ENCODE measurements at regions not wholly inside any gene's neighbourhood (a gene's known extent, or its start where the extent isn't known, plus 50 kb on each side); places are given as distances from the start of the nearest gene placed in this dataset.
"Not testable (repeated sequence)": the region's sequence is repeated elsewhere in the genome, so short reads cannot be mapped to it uniquely, and the experiment has no call there.

DNA sequence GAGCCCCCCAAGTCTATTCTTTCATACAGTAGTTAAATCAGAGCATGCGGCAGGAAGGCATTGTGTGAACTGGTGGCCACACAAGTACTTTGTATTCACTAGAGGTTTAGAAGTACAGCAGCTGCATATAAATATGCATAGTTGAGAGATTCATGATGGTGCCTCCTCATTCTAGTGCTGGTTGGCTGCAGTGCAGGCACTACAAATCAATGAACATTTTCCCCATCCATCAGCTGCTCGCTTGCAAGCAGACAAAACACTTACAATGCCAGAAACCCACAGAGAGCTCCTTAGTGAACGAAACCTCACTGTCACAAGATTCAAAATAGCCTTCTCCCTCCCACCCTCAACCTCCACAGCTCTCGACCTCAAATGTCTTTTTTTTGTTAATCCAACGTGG, 726.2 kb downstream of the USP25 start:
- no peak for DNase-seq
- Histone ChIP-seq H3K27me3 (replicated peaks in 1 of 7) (no peaks in the 10 kb centered on the region), H3K36me3 (no peaks in the 10 kb centered on the region), H3K4me1 (no peaks in the 10 kb centered on the region), H3K4me3 (no peak overlapping the region), H3K27ac (no peak overlapping the region), H3K9me3 (no peaks in the 10 kb centered on the region)
- intact Hi-C loops (cut with DNase I; ENCODE audit: low total_unique reads): no loop called here
- WGBS, 5 donors: 59 to 80% (median 73%) methylated on average over 5 of the region's 5 CpGs
- TF ChIP-seq POLR2AphosphoS5 (IDR thresholded peaks at IDR 0.05) (no peak), POLR2A (IDR thresholded peaks at IDR 0.05) (no peak)
- TF ChIP-seq, protein P1, sequence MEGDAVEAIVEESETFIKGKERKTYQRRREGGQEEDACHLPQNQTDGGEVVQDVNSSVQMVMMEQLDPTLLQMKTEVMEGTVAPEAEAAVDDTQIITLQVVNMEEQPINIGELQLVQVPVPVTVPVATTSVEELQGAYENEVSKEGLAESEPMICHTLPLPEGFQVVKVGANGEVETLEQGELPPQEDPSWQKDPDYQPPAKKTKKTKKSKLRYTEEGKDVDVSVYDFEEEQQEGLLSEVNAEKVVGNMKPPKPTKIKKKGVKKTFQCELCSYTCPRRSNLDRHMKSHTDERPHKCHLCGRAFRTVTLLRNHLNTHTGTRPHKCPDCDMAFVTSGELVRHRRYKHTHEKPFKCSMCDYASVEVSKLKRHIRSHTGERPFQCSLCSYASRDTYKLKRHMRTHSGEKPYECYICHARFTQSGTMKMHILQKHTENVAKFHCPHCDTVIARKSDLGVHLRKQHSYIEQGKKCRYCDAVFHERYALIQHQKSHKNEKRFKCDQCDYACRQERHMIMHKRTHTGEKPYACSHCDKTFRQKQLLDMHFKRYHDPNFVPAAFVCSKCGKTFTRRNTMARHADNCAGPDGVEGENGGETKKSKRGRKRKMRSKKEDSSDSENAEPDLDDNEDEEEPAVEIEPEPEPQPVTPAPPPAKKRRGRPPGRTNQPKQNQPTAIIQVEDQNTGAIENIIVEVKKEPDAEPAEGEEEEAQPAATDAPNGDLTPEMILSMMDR (IDR thresholded peaks at IDR 0.05 in 8 of 11, conservative IDR thresholded peaks at IDR 0.05 in 3 of 11): no peak

DNA sequence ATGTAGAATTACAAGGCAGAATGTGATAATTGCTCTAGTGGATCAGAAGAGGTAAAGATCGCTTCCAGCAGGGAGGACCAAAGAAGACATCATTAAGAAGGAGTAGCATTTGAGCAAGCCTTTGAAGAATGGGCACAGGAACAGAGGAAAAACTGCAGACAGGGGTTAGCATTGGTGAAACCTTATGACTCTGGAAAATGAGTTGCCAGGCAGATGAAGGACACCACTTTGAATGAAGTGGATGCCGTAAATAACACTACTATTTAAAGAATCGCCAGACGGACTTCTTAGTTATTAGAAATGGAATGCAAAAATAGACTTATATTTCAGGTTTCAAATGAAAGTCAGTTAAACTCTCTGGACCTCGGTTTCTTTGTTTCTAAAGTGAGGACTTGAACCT, 727.7 kb downstream of the USP25 start:
- Histone ChIP-seq H3K27me3 (replicated peaks in 1 of 7) (no peaks in the 10 kb centered on the region), H3K9me3 (no peaks in the 10 kb centered on the region), H3K4me3 (no peak overlapping the region), H3K36me3 (no peaks in the 10 kb centered on the region), H3K4me1 (no peaks in the 10 kb centered on the region), H3K27ac (no peak overlapping the region)
- TF ChIP-seq, protein P1 (IDR thresholded peaks at IDR 0.05 in 8 of 11, conservative IDR thresholded peaks at IDR 0.05 in 3 of 11): no peak
- no peak for TF ChIP-seq POLR2AphosphoS5 (IDR thresholded peaks at IDR 0.05)
- no peak for TF ChIP-seq POLR2A (IDR thresholded peaks at IDR 0.05)
- 72 to 83% (median 79%) methylated on average over 5 of the region's 5 CpGs for WGBS, 5 donors
- DNase-seq: no peak
- intact Hi-C loops (cut with DNase I; ENCODE audit: low total_unique reads): no loop called here

DNA sequence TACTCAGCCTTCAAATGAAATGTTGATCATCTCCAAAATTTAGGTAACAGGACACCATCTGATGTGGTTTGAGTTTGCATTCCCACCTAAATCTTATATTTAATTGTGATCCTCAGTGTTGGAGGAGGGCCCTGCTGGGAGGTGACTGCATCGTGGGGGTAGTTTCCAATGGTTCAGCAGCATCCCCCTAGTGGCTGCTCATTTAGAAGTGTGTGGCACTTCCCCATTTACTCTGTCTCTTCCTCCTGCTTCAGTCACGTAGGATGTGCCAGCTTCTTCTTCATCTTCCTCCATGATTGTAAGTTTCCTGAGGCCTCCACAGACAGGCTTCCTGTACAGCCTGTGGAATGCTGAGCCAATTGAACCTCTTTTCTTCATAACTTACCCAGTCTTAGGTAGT, 731.2 kb downstream of the USP25 start:
- intact Hi-C loops (cut with DNase I; ENCODE audit: low total_unique reads): no loop called here
- Histone ChIP-seq H3K4me3 (no peak overlapping the region), H3K27me3 (replicated peaks in 1 of 7) (no peaks in the 10 kb centered on the region), H3K9me3 (peaks cover 0 to 22% (median 7%) of the 10 kb centered on the region in 8 donors), H3K36me3 (no peaks in the 10 kb centered on the region), H3K4me1 (no peaks in the 10 kb centered on the region), H3K27ac (no peak overlapping the region)
- TF ChIP-seq POLR2AphosphoS5 (IDR thresholded peaks at IDR 0.05) (no peak), POLR2A (IDR thresholded peaks at IDR 0.05) (no peak)
- TF ChIP-seq, protein P1 (IDR thresholded peaks at IDR 0.05 in 8 of 11, conservative IDR thresholded peaks at IDR 0.05 in 3 of 11): no peak
- no peak for DNase-seq
- 48 to 69% (median 56%) methylated on average over 2 of the region's 2 CpGs for WGBS, 5 donors

DNA sequence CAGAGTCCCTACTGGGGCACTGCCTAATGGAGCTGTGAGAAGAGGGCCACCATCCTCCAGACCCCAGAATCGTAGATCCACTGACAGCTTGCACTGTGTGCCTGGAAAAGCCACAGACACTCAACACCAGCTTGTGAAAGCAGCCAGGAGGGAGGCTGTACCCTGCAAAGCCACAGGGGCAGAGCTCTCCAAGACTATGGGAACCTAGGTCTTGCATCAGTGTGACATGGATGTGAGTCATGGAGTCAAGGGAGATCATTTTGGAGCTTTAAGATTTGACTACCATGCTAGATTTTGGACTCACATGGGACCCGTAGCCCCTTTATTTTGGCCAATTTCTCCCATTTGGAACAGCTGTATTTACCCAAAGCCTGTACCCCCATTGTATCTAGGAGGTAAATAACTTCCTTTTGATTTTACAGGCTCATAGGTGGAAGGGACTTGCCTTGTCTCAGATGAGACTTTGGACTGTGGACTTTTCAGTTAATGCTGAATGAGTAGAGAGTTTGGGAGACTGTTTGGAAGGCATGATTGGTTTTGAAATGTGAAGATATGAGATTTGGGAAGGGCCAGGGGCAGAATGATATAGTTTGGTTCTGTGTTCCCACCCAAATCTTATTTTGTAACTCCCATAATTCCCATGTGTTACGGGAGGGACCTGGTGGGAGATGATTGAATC, 734.6 kb downstream of the USP25 start:
- WGBS, 5 donors: 77 to 85% (median 79%) methylated on average over 2 to 3 of the region's 3 CpGs
- H3K4me1 ChIP-seq; H3K4me3 ChIP-seq; H3K27ac ChIP-seq; DNase-seq; H3K27me3 ChIP-seq (replicated peaks in 1 of 7); H3K36me3 ChIP-seq; intact Hi-C loops (cut with DNase I; ENCODE audit: low total_unique reads): not testable (repeated sequence)
- peaks cover 0 to 22% (median 7%) of the 10 kb centered on the region in 8 donors for H3K9me3 ChIP-seq

Data from spleen (tissue), 11 donors.